ENCODE measurements at regions not wholly inside any gene's neighbourhood (a gene's known extent, or its start where the extent isn't known, plus 50 kb on each side); places are given as distances from the start of the nearest gene placed in this dataset.

DNA sequence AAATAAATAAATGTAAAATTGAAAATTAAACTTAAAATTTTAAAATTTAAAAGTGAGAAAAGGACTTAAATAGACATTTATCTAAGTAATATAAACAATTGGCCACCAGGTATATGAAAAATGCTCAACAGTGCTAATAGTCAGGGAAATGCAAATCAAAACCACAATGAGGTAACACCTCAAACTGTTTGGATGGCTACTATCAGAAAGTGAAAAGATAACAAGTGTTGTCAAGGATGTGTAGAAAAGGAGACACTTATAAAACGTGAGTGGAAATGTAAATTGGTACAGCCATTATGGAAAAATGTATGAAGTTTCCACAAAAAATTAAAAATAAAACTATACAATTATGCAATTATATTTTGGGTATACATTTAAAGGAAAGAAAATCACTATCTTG lies 752.2 kb downstream of the EFNB2 start:
- TF ChIP-seq RAD21 (IDR thresholded peaks at IDR 0.05; ENCODE audit: low read length), result no peak
- TF ChIP-seq POLR2A (IDR thresholded peaks at IDR 0.05; ENCODE audit: low read depth, low read length), result no peak
- no peak for TF ChIP-seq MAFK (IDR thresholded peaks at IDR 0.05; ENCODE audit: low read depth, low read length)
- TF ChIP-seq, protein P1, sequence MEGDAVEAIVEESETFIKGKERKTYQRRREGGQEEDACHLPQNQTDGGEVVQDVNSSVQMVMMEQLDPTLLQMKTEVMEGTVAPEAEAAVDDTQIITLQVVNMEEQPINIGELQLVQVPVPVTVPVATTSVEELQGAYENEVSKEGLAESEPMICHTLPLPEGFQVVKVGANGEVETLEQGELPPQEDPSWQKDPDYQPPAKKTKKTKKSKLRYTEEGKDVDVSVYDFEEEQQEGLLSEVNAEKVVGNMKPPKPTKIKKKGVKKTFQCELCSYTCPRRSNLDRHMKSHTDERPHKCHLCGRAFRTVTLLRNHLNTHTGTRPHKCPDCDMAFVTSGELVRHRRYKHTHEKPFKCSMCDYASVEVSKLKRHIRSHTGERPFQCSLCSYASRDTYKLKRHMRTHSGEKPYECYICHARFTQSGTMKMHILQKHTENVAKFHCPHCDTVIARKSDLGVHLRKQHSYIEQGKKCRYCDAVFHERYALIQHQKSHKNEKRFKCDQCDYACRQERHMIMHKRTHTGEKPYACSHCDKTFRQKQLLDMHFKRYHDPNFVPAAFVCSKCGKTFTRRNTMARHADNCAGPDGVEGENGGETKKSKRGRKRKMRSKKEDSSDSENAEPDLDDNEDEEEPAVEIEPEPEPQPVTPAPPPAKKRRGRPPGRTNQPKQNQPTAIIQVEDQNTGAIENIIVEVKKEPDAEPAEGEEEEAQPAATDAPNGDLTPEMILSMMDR (conservative IDR thresholded peaks at IDR 0.05; ENCODE audit: low read depth, low read length), result no peak

All from IMR-90 (cell line).